HCT116 (cell line): ENCODE measurements at regions not wholly inside any gene's neighbourhood (a gene's known extent, or its start where the extent isn't known, plus 50 kb on each side); places are given as distances from the start of the nearest gene placed in this dataset.

ENCODE experiments used
- ATF3 ChIP-seq: IDR thresholded peaks from 2 replicates; pipeline ENCODE4 v1.6.1; 2012
- CEBPB ChIP-seq: IDR thresholded peaks from 2 replicates; pipeline ENCODE4 v1.6.1; 2012; ENCODE audit warnings: low read depth
- CTCF ChIP-seq, 3 experiments: fragments of 200-600 bp in 1 of 3; sonication (generic) in 1 of 3; IDR thresholded peaks in 2 of 3; conservative IDR thresholded peaks in 1 of 3; 2 replicates each; pipeline ENCODE4 v1.5.1; 2012 to 2017; ENCODE audit warnings: low read depth in 2 of 3, low read length in 2 of 3, antibody characterized with exemption in 1 of 3, borderline replicate concordance in 1 of 3, control low read depth in 1 of 3, mild to moderate bottlenecking in 1 of 3, mixed read lengths in 1 of 3, mixed run types in 1 of 3, moderate library complexity in 1 of 3; ENCODE audit not compliant: insufficient read depth in 1 of 3
- EGR1 ChIP-seq: IDR thresholded peaks from 2 replicates; pipeline ENCODE4 v1.6.1; 2012; ENCODE audit warnings: low read depth
- EZH2 ChIP-seq: fragments of 200-600 bp; sonication (generic); IDR thresholded peaks from 2 replicates; pipeline ENCODE4 v1.6.1; 2017; ENCODE audit warnings: antibody characterized with exemption, mixed run types
- EZH2phosphoT487 ChIP-seq: fragments of 200-600 bp; IDR thresholded peaks from 2 replicates; pipeline ENCODE4 v1.6.1; 2018; ENCODE audit warnings: antibody characterized with exemption, borderline replicate concordance
- FOSL1 ChIP-seq: IDR thresholded peaks from 2 replicates; pipeline ENCODE4 v1.6.1; 2012; ENCODE audit warnings: low read depth
- POLR2A ChIP-seq: IDR thresholded peaks from 2 replicates; pipeline ENCODE4 v1.7.0; 2011; ENCODE audit warnings: borderline replicate concordance; ENCODE audit not compliant: insufficient read depth, insufficient read length; ENCODE audit errors: extremely low read depth
- POLR2AphosphoS5 ChIP-seq: IDR thresholded peaks from 2 replicates; pipeline ENCODE4 v1.6.1; 2011; ENCODE audit warnings: mild to moderate bottlenecking, low read depth, low read length, moderate library complexity
- RAD21 ChIP-seq: IDR thresholded peaks from 2 replicates; pipeline ENCODE4 v1.6.1; 2012; ENCODE audit warnings: low read depth, mild to moderate bottlenecking
- YY1 ChIP-seq: IDR thresholded peaks from 2 replicates; pipeline ENCODE4 v1.6.1; 2011; ENCODE audit warnings: low read length, low read depth, moderate library complexity, mild to moderate bottlenecking; ENCODE audit not compliant: insufficient replicate concordance; ENCODE audit errors: extremely low read depth
- ZBTB33 ChIP-seq: IDR thresholded peaks from 2 replicates; pipeline ENCODE4 v1.6.1; 2011; ENCODE audit warnings: mild to moderate bottlenecking, low read length, moderate library complexity; ENCODE audit not compliant: insufficient replicate concordance; ENCODE audit errors: extremely low read depth

- TF ChIP-seq CTCF (IDR thresholded peaks at IDR 0.05 in 2 of 3, conservative IDR thresholded peaks at IDR 0.05 in 1 of 3; ENCODE audit: borderline replicate concordance in 1 of 3, insufficient read depth in 1 of 3, low read depth in 2 of 3, low read length in 2 of 3) (no peak), POLR2A (no peak), EZH2 (no peak), ATF3 (no peak), FOSL1 (no peak), RAD21 (no peak), EZH2phosphoT487 (no peak), EGR1 (no peak), CEBPB (no peak), POLR2AphosphoS5 (no peak), ZBTB33 (no peak), YY1 (no peak)
Measured at GRCh38 chr9:38293022-38293421, 99.5 kb upstream of the ALDH1B1 start.
